ENCODE measurements at regions not wholly inside any gene's neighbourhood (a gene's known extent, or its start where the extent isn't known, plus 50 kb on each side); places are given as distances from the start of the nearest gene placed in this dataset.
"Not testable (repeated sequence)": the region's sequence is repeated elsewhere in the genome, so short reads cannot be mapped to it uniquely, and the experiment has no call there.

DNA sequence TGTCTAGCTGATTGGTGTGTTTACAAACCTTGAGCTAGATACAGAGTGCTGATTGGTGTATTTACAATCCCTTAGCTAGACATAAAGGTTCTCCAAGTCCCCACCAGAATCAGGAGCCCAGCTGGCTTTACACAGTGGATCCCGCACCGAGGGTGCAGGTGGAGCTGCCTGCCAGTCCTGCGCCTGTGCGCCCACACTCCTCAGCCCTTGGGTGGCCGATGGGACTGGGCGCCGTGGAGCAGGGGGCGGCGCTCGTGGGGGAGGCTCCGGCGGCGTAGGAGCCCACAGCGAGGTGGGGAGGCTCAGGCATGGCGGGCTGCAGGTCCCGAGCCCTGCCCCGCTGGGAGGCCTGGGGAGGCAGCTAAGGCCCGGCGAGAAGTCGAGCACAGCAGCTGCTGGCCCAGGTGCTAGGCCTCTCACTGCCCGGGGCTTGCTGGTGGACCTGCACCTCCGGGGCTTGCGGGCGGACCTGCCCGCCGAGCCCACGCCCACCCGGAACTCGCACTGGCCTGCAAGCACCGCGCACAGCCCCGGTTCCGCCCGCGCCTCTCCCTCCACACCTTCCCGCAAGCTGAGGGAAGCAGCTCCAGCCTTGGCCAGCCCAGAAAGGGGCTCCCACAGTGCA, 51.0 kb upstream of the CDYL start:
- not testable (repeated sequence) for DNase-seq (ENCODE audit: low read depth in 2 of 2, low spot score in 1 of 2)

DNA sequence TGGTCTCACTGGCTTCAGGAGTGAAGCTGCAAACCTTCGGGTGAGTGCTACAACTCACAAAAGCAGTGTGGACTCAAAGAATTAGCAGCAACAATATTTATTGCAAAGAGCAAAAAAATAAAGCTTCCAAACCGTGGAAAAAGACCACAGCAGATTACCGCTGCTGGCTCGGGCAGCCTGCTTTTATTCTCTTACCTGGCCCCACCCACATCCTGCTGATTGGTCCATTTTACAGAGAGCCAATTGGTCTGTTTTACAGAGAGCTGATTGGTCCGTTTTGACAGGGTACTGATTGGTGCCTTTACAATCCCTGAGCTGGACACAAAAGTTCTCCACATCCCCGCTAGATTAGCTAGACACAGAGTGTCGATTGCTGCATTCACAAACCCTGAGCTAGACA, 51.5 kb upstream of the CDYL start:
- not testable (repeated sequence) for DNase-seq (ENCODE audit: low read depth in 2 of 2, low spot score in 1 of 2)

DNA sequence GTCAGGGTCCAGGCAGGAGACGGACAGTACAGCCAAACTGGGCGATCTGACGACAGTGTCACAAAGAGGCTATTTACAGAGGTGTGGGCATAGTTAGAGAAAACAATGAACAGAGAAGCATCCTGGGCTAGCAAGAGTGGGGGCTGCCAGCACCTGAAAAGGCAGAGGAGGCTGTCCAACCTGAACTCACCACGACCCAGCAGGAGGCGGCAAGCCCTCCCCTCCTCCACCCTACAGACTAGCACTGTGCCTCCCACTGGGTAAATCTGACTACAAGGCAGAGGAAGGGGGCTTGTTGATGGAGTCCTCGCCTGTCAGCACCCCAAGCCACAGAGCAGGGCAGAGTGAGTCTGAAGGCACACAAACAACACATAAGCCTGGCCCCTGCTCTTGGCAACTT, 52.8 kb upstream of the CDYL start:
- no peak for DNase-seq (ENCODE audit: low read depth in 2 of 2, low spot score in 1 of 2)

DNA sequence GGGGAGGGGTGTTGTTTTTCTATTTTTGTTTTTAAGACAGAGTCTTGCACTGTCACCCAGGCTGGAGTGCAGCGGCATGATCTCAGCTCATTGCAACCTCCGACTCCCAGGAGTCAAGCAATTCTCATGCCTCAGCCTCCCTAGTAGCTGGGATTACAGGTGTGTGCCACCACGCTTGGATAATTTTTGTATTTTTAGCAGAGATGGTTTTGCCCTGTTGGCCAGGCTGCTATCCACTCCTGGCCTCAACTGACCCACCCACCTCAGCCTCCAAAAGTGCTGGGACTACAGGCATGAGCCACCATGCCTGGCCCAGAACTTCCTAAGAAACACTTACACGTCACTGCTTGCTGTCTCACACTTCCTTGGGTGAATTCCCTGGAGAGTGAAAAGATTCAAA, 54.8 kb upstream of the CDYL start:
- DNase-seq (ENCODE audit: low read depth in 2 of 2, low spot score in 1 of 2) = not testable (repeated sequence)

DNA sequence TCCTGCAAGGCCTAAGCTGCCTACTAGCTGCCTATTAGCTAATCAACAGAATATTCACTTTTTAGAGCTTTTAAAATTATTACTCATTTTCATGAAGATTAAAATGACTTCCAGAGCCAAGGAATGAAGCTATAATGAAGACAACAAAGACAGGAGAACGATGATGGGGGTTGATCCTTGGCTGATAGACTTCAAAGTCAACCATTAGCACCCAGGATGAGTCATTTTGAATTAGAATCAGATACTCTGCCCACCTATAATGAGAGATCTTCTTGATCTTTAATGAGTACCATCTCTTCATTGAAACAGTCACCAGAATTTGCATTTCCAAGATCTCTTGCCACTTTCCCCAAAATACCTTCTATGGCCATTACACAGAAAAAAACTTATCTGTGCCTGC, 56.7 kb upstream of the CDYL start:
- DNase-seq (ENCODE audit: low read depth in 2 of 2, low spot score in 1 of 2) = no peak

DNA sequence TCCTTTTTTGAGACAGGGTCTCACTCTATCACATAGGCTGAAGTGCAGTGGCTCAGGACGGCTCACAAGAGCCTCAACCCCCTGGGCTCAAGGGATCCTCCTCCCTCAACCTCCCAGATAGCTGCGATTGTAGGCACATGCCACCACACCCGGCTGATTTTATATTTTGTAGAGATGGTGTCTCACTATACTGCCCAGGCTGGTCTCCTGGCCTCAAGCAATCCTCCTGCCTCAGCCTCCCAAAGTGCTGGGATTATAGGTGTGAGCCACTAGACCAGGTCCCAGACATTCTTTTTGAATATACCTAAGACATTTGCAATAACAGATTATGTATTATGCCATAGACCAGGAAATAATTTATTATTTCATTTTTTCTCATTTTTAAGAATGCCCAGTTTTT, 58.3 kb upstream of the CDYL start:
- DNase-seq (ENCODE audit: low read depth in 2 of 2, low spot score in 1 of 2) = no peak

DNA sequence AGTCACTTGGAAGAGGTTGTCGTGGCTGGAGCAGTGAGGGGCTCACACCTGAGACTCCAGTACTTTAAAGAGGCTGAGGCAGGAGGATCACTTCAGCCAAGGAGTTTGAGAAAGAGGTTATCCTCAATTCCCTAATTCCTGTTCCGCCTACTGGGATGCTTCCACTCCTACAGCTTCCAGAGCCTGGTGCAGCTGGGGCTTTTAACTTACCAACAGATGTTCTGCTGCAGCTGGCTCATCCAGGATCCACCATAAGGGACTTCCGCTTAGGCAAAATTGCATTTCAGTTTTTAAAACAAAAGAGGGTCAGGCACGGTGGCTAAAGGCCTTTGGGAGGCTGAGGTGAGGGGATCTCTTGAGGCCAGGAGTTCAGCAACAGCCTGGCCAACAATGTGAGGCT, 59.1 kb upstream of the CDYL start:
- DNase-seq (ENCODE audit: low read depth in 2 of 2, low spot score in 1 of 2) = no peak

DNA sequence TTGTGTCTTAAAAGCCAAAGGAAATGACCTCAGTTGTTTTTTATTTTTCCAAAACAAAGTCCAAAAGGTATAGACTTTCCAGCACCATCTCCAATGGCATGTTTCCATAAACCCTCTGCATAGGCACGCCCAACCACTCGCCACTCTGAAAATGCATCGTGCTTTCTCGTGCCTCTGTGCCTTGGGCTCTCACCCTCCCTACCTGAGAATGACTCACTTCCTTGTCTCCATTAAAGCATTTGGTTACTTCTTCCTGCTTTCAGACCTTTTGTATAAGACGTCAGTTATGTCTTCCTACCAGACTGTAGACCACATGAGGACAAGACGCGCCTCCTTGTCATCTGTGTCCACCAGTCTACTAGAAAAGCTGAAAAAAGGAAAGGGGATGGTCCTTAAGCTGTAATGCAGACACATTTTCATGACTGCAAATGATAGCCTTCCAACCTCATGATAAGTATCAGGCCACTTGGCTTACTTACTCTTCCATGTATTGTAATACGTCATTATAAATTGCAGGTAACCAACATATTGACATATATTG, 61.2 kb upstream of the CDYL start:
- no peak for DNase-seq (ENCODE audit: low read depth in 2 of 2, low spot score in 1 of 2)

DNA sequence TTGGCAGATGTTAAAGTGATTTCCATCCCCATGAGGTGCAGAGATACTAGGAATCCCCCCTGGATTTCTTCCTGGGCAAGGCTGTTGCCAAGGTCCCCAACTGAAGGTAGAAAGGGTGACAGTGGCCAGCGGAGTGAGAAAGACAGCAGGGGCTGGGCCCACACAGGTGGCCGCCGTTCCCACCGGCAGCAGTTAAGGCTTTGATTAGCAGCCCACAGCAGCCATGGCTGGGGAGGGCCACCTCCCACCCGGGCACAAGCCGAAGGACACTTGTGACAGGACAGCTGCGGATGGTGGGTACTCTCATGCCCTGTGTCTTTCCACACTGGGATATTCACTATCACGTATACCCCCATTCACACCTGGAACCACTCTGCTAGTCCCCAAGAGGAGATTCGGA, 63.9 kb upstream of the CDYL start:
- DNase-seq (ENCODE audit: low read depth in 2 of 2, low spot score in 1 of 2) = no peak

DNA sequence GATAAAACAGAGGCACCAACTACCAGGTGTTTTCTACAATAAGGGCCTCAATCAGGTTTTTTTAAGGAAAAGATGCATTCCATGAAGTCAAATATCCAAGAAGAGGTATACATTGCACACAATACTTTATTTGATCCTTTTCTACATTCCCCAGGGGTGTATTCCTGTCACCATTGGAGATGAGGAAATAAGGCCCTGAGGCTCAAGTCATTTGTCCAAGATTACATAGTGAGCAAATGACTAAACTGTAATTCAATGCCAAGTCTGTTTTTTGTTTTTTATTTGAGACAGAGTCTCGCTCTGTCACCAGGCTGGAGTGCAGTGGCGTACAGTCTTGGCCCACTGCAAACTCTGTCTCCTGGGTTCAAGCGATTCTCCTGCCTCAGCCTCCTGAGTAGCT, 69.2 kb upstream of the CDYL start:
- DNase-seq (ENCODE audit: low read depth in 2 of 2, low spot score in 1 of 2) = no peak

DNA sequence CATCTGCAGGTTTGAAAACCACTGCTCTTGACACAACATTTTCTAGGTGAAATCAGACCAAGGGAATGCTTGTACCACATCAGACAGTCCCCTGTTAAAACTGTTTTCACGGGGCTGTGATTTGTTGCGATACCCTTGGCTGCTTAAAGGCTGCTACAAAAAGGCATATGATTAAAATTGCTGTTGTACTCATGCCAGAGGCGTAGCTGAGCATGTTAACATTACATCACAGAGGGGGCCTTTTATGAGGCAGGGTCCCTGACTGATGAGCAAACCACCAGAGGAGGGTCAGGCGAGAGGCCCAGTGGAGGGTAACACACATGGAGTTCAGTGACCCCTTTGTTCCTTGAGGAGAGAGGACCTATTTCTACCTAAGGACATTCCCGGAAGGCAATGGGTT, 70.4 kb upstream of the CDYL start:
- DNase-seq (ENCODE audit: low read depth in 2 of 2, low spot score in 1 of 2) = no peak

DNA sequence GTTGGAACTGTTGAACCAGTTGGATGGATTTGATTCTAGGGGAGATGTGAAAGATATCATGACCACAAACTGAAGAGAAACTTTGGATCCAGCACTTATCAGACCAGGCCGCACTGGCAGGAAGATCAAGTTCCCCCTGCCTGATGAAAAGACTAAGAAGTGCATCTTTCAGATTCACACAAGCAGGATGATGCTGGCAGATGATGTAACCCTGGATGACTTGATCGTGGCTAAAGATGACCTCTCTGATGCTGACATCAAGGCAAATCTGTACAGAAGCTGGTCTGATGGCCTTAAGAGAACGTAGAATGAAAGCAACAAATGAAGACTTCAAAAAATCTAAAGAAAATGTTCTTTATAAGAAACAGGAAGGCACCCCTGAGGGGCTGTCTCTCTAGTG, 72.8 kb upstream of the CDYL start:
- no peak for DNase-seq (ENCODE audit: low read depth in 2 of 2, low spot score in 1 of 2)

DNA sequence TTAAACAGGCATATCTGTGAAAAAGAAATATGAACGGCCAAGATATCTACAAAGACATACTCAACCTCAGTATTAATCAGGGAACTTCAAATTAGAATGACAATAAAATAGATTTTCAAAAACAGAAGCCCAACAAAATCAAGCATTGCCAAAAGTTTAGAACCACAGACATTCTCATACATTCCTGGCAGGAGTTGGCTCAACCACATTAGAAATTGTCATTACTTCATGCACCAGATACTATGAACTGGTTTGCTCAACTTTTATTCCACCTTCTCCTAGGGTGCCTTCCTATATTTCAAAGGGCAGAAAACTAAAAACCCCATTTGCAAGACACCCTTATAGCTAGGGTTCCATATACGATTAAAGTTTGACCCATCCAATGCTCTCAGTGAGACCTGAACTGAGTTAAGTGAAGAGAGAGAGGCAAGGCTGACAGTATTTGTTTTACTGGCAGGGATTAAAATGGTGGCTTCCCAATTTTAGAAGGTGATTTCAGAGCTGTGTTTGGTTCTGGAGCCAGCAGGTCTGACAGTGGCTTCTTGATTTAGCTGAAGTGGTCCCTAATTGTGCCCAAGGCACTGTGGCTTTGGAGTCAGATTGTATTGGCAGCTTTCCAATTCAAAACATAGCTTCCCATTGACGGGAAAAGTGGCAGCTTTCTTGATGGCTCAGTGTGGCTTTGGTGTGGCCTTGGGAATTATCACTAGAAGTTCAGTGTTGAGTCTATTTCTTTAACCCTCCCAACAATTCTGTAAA, 77.1 kb upstream of the CDYL start:
- DNase-seq (ENCODE audit: low read depth in 2 of 2, low spot score in 1 of 2) = no peak

DNA sequence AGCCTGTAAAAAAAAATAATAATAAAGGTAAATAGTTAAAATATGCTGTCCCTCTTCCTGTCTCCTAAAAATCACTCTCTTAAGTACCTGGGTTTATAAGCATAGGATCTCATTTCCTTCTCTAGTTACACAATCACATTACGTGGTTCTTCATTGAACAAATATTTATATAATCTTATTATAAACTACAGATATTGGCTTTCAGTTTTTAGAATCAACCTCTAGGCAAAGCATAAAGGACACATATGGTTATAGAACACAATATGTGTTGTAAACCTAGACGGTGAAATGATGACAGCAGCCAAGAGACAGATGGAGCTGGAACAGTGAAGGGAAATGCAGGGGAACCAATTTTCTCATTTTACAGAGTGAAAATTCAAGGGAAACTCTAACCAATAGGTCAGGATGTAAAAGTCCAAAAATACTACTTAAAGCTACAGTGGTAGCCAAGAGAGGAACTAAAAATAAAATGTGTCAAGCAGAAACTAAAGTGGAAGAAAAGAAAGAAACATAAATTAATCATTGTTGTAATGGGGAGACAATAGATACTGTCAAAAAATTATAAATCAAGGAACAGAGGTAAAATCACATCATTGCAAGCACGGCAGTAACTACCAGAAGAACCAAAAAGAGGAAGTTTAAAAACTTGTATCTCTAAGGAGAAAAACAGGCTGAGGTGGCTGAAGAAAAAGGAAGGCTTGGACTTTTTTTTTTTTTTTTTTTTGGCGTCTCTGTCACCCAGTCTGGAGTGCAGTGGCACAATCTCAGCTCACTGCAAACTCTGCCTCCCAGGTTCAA, 82.8 kb upstream of the CDYL start:
- DNase-seq (ENCODE audit: low read depth in 2 of 2, low spot score in 1 of 2) = no peak

DNA sequence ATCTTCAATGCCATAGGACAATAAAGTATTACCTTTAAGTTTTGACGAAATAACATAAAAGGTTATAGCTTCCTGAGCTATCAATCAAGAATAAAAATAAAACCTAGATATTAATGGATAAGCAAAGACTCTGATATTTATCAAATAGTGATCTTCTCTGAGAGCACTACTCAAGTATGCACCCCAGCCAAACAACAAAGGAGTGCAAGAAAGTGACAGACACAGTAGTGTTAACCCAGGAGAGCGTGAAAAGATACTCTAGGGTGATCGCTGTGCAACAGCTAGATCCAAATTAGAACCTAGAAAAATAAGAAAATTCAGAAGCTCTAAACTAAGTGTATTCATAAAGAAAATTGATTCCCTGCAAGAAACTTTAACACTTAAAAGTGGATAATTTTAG, 83.5 kb upstream of the CDYL start:
- no peak for DNase-seq (ENCODE audit: low read depth in 2 of 2, low spot score in 1 of 2)

DNA sequence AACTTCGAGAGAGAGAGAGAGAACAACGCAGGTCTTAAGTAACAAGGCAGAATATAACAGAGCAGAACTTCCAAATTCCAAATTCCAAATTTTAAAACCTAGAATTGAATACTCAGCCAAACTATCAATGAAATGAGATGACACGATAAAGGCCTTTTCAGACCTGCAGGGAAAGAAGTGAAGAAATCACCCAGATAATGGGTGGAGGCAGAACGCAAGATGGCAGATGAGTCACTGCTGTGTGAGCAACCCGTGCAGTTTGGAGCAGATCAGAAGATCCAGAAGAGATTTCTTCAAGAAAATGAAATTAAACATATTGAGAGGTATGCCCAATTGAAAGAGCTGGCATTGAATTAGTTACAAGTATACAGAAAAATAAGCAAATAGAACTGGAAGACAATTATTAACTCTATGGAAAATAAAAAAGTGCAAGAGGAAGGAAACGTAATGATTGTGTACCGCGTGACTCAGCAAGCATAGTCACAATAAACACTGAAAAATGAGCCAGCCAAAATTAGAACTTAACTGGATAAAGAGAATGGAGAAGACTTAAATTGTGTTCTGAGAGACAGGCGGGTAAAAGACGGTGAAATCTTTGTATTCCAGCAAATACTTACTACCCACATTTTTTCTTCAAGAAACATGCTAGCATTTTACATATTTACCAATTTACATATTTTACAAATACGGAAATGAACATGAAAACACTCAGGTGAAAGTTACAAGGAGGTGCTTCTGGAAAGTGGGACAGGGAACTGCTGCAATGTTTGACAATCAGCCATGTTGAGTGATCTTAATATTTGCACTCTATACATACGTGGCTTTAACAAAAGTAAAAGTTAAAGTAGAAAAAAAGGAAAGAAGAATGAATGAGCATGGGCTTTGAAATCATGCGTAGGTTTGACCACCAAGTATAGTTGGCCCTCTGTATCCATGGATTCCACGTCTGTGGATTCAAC, 87.9 kb upstream of the CDYL start:
- DNase-seq (ENCODE audit: low read depth in 2 of 2, low spot score in 1 of 2) = no peak

DNA sequence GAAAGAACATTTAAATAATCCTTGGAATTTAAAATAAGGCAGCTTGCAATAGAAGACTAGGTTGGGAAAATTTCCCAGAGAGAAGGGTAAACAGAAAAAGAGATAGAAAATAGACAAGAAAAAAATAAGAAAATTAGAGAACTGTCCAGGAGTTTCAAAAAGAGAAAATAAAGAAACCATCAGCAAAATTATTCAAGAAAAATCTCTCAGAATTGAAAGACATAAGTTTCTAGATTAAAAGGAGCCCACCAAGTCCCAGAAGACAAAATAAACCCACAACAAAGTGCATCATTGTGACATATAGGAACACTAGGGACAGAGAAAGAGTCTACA, 88.6 kb upstream of the CDYL start:
- no peak for DNase-seq (ENCODE audit: low read depth in 2 of 2, low spot score in 1 of 2)

DNA sequence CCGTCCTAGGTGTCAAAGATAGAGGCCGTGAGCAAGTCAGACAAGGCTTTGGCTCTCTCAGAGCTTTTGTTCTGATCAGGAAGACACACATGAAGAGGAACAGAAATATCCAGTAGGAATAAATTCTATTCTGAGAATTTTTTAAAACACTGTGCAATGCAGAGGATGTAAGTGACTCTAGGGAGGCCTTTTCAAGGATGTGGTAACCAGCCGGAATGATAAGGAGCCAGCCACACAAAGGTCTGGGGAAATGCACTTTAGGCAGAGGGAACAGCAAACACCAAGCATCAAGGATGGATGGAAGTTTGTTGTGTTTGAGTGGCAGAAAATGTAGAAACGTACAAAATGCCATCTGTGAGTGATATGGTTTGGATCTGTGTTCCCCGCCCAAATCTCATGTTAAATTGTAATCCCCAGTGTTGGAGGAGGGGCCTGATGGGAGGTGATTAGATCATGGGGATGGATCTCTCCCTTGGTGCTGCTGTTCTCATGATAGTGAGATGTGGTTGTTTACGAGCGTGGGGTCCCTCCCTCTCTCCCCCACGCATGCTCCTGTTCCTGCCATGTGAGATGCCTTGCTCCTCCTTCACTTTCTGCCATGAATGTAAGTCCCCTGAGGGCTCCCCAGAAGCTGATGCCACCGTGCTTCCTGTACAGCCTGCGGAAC, 93.6 kb upstream of the CDYL start:
- no peak for DNase-seq (ENCODE audit: low read depth in 2 of 2, low spot score in 1 of 2)

DNA sequence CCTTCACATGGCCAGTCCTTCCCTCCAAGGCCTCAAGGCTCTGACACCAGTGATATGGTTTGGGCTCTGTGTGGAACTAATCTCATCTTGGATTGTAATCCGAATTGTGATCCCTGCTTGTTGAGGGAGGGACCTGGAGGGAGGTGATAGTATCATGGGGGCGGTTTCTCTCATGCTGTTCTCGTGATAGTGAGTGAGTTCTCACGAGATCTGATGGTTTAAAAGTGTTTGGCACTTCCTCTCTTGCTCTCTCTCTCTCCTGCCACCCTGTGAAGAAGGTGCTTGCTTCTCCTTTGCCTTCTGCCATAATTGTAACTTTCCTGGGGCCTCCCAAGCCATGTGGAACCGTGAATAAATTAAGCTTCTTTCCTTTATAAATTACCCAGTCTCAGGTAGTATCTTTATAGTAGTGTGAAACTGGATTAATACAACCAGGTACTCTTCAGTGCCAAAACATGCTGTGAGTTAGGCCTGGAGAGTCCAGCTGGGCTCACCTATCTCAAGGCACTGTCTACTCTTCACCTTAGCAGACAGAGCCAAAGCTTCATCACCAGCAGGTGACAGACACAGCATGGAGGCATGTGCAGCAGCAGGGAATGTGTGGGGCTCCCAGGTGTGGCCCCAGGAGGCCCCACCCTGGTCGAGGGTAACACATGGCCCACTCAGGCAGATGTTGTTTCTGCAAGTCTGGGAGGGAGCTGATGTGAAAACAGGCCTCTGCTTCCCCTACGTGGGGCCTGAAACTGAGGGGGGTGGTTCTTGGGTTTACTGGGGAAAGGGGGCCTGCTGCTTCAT, 97.5 kb upstream of the CDYL start:
- no peak for DNase-seq (ENCODE audit: low read depth in 2 of 2, low spot score in 1 of 2)

DNA sequence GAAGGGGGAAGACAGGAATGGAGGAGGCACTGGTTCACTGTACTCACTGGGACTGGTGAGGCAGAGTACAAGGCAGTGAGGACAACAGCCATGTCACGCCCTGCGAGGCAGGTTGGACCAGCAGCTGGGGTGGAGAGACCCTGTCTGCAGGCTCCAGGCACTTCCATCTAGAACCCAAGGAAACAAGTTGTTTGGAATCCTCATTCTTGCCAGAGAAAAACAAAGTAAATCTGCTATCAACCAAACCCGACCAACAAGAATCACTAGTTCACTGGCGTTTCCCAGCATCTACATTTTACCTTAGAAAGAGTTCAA, 98.5 kb upstream of the CDYL start:
- DNase-seq (ENCODE audit: low read depth in 2 of 2, low spot score in 1 of 2) = no peak
